Fibroblast of gingiva (primary cell): ENCODE measurements at regions not wholly inside any gene's neighbourhood (a gene's known extent, or its start where the extent isn't known, plus 50 kb on each side); places are given as distances from the start of the nearest gene placed in this dataset.
"Not testable (repeated sequence)": the region's sequence is repeated elsewhere in the genome, so short reads cannot be mapped to it uniquely, and the experiment has no call there.

Experiments used
- DNase-seq: peaks from one replicate; pipeline ENCODE4 v3.0.0-alpha.2; 2011; ENCODE audit warnings: low read depth

- not testable (repeated sequence) for DNase-seq
Measured at GRCh38 chr12:102666176-102666575, 185.8 kb upstream of the IGF1 start.

GRCh38 chr12:102659200-102659911, 179.0 kb upstream of the IGF1 start:
- no peak for DNase-seq

GRCh38 chr12:102653406-102653805, 173.0 kb upstream of the IGF1 start:
- no peak for DNase-seq

GRCh38 chr12:102652645-102653313, 172.4 kb upstream of the IGF1 start:
- DNase-seq: no peak

GRCh38 chr12:102645968-102646367, 165.6 kb upstream of the IGF1 start:
- no peak for DNase-seq

GRCh38 chr12:102643879-102644575, 163.7 kb upstream of the IGF1 start:
- DNase-seq: no peak

GRCh38 chr12:102642199-102642598, 161.8 kb upstream of the IGF1 start:
- no peak for DNase-seq

- DNase-seq: not testable (repeated sequence)
Measured at GRCh38 chr12:102640658-102641057, 160.3 kb upstream of the IGF1 start.

- no peak for DNase-seq
Measured at GRCh38 chr12:102638777-102639176, 158.4 kb upstream of the IGF1 start.

- no peak for DNase-seq
Measured at GRCh38 chr12:102633981-102634605, 153.7 kb upstream of the IGF1 start.

- DNase-seq: no peak
Measured at GRCh38 chr12:102631274-102631673, 150.9 kb upstream of the IGF1 start.

GRCh38 chr12:102629262-102629888, 149.0 kb upstream of the IGF1 start:
- DNase-seq: no peak

- DNase-seq: no peak
Measured at GRCh38 chr12:102625819-102626218, 145.5 kb upstream of the IGF1 start.

GRCh38 chr12:102622618-102623017, 142.3 kb upstream of the IGF1 start:
- no peak for DNase-seq

- DNase-seq: no peak
Measured at GRCh38 chr12:102618197-102618877, 138.0 kb upstream of the IGF1 start.

- no peak for DNase-seq
Measured at GRCh38 chr12:102616692-102617091, 136.3 kb upstream of the IGF1 start.

GRCh38 chr12:102611995-102612394, 131.6 kb upstream of the IGF1 start:
- no peak for DNase-seq

- DNase-seq: no peak
Measured at GRCh38 chr12:102609996-102610395, 129.6 kb upstream of the IGF1 start.

- DNase-seq: no peak
Measured at GRCh38 chr12:102603021-102603420, 122.7 kb upstream of the IGF1 start.

GRCh38 chr12:102602521-102602920, 122.2 kb upstream of the IGF1 start:
- no peak for DNase-seq

GRCh38 chr12:102601621-102602020, 121.3 kb upstream of the IGF1 start:
- DNase-seq: no peak

GRCh38 chr12:102596687-102597086, 116.3 kb upstream of the IGF1 start:
- DNase-seq: no peak
